Esophagus squamous epithelium (tissue), 5 donors: ENCODE measurements at regions not wholly inside any gene's neighbourhood (a gene's known extent, or its start where the extent isn't known, plus 50 kb on each side); places are given as distances from the start of the nearest gene placed in this dataset.

ENCODE experiments used
- DNase-seq: peaks from one replicate; lab custom pipeline; 2025; lab: John Stamatoyannopoulos, UW
- H3K27ac ChIP-seq, 4 donors: fragments of 200-600 bp; sonication (generic); one replicate each; pipeline ENCODE4 v1.5.1; 2016 to 2019; ENCODE audit warnings: mild to moderate bottlenecking in 1 of 4
- H3K27me3 ChIP-seq, 4 donors: fragments of 200-600 bp; sonication (generic); 1 replicate in 3 of 4; 2 replicates in 1 of 4; pipeline versions ENCODE4 v1.5.1 to v1.6.0; 2017 to 2021; ENCODE audit warnings: antibody characterized with exemption in 1 of 4
- H3K36me3 ChIP-seq, 3 donors: fragments of 200-600 bp; sonication (generic); one replicate each; pipeline ENCODE4 v1.5.1; 2016 to 2019
- H3K4me1 ChIP-seq, 3 donors: fragments of 200-600 bp; sonication (generic); one replicate each; pipeline ENCODE4 v1.5.1; 2017 to 2019
- H3K4me3 ChIP-seq, 4 donors: fragments of 200-600 bp; sonication (generic); 1 replicate in 3 of 4; 2 replicates in 1 of 4; pipeline ENCODE4 v1.5.1; 2016 to 2019; ENCODE audit warnings: mild to moderate bottlenecking in 2 of 4, moderate library complexity in 1 of 4
- H3K9me3 ChIP-seq, 3 donors: fragments of 200-600 bp; sonication (generic); one replicate each; pipeline ENCODE4 v1.5.1; 2016 to 2019
- POLR2A ChIP-seq, 4 donors: fragments of 450-650 bp; IDR thresholded peaks; one replicate each; pipeline ENCODE4 v1.6.1; 2017; ENCODE audit warnings: antibody characterized with exemption in 4 of 4, mild to moderate bottlenecking in 4 of 4, moderate library complexity in 3 of 4
- WGBS, 2 donors: methylation state at CpG; one replicate each; pipeline ENCODE4 v1.1.5; 2018; 5-methylcytosine and 5-hydroxymethylcytosine counted together
- intact Hi-C: fragments of 100-400 bp; cut with DNase I; formaldehyde crosslinking; loops from one replicate; pipeline ENCODE4 v1.15.0; 2022
- TF ChIP-seq, protein P1 (sequence below), 6 experiments: fragments of 450-650 bp in 4 of 6; fragments of 200-600 bp in 2 of 6; sonication (generic) in 2 of 6; IDR thresholded peaks; one replicate each; pipeline ENCODE4 v1.5.1; 2016 to 2019; ENCODE audit warnings: antibody characterized with exemption in 6 of 6, mild to moderate bottlenecking in 4 of 6, moderate library complexity in 4 of 6
- donor health status: DM: yes; HTN: yes; CAD: no.

DNA sequence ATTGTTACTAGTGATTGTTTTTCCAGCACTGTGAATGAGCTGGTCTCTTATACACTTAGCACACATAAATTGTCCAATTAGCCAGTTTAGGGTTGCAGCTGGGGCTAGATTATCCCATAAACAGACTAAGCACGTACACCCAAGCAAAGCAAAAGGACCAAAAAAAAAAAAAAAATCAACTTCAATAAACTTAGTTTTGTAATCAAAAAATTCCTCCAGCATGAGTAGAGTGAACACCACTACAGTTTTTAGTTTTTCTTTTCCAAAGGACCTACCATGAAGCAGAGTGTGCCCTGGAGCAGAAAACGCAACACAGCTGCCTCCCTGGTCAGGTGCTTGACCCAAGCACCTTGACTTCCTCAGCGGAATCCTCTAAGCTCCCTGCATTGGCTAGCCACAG lies 249.4 kb upstream of the SLC14A2 start:
- no peaks in the 10 kb centered on the region for H3K4me1 ChIP-seq
- TF ChIP-seq, protein P1, sequence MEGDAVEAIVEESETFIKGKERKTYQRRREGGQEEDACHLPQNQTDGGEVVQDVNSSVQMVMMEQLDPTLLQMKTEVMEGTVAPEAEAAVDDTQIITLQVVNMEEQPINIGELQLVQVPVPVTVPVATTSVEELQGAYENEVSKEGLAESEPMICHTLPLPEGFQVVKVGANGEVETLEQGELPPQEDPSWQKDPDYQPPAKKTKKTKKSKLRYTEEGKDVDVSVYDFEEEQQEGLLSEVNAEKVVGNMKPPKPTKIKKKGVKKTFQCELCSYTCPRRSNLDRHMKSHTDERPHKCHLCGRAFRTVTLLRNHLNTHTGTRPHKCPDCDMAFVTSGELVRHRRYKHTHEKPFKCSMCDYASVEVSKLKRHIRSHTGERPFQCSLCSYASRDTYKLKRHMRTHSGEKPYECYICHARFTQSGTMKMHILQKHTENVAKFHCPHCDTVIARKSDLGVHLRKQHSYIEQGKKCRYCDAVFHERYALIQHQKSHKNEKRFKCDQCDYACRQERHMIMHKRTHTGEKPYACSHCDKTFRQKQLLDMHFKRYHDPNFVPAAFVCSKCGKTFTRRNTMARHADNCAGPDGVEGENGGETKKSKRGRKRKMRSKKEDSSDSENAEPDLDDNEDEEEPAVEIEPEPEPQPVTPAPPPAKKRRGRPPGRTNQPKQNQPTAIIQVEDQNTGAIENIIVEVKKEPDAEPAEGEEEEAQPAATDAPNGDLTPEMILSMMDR (IDR thresholded peaks at IDR 0.05), result no peak
- TF ChIP-seq POLR2A (IDR thresholded peaks at IDR 0.05), result no peak
- H3K9me3 ChIP-seq, result no peaks in the 10 kb centered on the region
- no peak overlapping the region for H3K27ac ChIP-seq
- WGBS, 2 donors, result 74 to 80% methylated on average over 3 of the region's 3 CpGs
- intact Hi-C loops, result no loop called here
- DNase-seq, result no peak
- H3K4me3 ChIP-seq, result no peak overlapping the region
- no peaks in the 10 kb centered on the region for H3K36me3 ChIP-seq
- H3K27me3 ChIP-seq, result peaks cover 0 to 3% (median 0%) of the 10 kb centered on the region in 4 donors

DNA sequence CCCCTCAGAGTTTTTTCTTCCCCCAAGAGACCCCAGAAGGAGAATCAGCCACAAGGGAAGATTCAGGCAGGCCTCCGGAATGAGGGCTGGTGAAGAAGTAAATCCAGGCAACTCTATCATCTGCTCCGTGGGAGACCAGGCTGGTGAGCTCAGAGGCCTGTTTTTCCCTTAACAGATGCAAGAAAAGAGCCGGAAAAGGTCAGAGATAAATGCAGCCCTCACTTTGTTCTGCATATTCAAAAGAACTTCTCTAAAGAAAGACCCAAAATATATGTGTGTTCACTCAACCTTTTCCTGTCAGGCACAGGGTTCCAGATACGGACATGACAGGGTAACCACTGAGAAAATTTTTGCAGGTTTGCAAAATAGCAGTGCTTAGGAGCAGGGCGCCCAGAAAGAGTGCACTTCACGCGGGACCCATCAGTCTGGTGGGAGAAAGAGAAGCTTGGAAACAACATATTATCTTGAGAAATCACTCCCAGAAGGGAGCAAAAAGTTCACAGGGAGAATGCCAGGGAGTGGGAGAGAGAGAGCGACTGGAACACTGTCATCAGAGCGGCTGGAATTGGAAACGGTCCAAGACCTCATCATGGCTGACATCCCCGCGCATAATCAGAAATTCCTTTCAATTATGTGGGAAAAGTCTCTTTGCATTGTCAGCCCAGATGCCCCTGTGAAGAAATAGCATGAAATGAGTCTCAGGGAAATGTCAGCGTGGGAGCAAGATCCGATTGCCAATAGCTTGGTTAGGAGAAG lies 244.8 kb upstream of the SLC14A2 start:
- no peaks in the 10 kb centered on the region for H3K36me3 ChIP-seq
- H3K4me3 ChIP-seq, result no peak overlapping the region
- no peaks in the 10 kb centered on the region for H3K9me3 ChIP-seq
- intact Hi-C loops, result no loop called here
- peak overlapping the region in 2 of 4 donors; percentile 31 to 39 for H3K27ac ChIP-seq
- no peak for DNase-seq
- 68 to 74% methylated on average over 14 of the region's 14 CpGs for WGBS, 2 donors
- H3K4me1 ChIP-seq, result peaks cover 0 to 13% (median 0%) of the 10 kb centered on the region in 3 donors
- TF ChIP-seq POLR2A (IDR thresholded peaks at IDR 0.05), result no peak
- TF ChIP-seq, protein P1 (IDR thresholded peaks at IDR 0.05), result no peak
- H3K27me3 ChIP-seq, result no peaks in the 10 kb centered on the region

DNA sequence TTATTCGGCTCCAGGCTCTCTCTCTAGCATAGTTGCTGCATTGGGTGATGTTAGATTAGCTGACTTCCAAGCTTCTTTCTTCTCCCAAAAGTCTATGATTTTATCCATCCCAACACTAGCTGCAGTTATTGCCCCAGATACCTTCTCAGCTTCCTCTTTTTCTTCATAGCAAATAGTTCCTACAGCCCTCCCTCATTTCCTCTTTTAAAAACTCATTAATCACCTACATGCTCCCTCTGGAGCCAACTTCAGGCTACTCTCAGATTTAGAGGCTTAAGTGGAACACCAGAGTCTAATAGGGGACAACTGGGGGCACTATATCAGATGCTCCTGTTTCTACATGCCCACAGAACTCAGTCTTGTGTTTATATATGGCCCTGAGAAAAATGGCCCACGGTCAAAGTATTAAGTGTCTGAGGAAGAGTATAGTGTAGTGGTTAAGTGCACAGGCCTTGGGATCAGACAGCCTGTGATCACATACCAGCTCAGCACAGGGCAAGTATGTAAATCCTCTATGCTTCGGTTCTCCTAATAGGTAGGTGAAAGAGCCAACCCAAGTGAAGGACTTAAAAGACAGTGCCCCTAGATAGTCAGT lies 241.9 kb upstream of the SLC14A2 start:
- 51 to 60% methylated on average over 3 of the region's 3 CpGs for WGBS, 2 donors
- Histone ChIP-seq H3K4me1 (peaks cover 0 to 14% (median 0%) of the 10 kb centered on the region in 3 donors), H3K4me3 (no peak overlapping the region), H3K27me3 (no peaks in the 10 kb centered on the region), H3K27ac (no peak overlapping the region), H3K36me3 (no peaks in the 10 kb centered on the region), H3K9me3 (no peaks in the 10 kb centered on the region)
- TF ChIP-seq, protein P1 (IDR thresholded peaks at IDR 0.05), result no peak
- no peak for TF ChIP-seq POLR2A (IDR thresholded peaks at IDR 0.05)
- DNase-seq, result no peak
- intact Hi-C loops, result no loop called here

DNA sequence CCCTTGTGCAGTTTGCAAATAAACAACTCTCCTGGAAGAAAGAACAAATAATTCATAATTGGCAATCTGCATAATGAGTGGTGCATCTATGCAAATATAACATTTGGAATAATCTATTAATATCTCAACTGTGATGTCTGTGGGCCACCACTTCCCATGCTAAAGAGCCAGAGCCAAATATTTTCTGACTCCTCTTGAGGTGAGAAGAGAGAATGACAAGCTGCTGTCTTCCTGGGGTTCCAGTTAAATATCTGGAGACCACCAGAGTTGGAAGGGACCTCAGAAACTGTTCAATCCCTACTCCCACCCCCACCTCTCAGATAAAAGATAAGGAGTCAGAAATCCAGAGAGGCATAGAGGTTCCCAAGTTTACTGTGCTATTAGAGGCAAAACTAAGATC lies 241.0 kb upstream of the SLC14A2 start:
- Histone ChIP-seq H3K27ac (no peak overlapping the region), H3K36me3 (no peaks in the 10 kb centered on the region), H3K9me3 (no peaks in the 10 kb centered on the region), H3K27me3 (no peaks in the 10 kb centered on the region), H3K4me1 (peaks cover 0 to 14% (median 0%) of the 10 kb centered on the region in 3 donors), H3K4me3 (no peak overlapping the region)
- no peak for DNase-seq
- intact Hi-C loops, result no loop called here
- no peak for TF ChIP-seq POLR2A (IDR thresholded peaks at IDR 0.05)
- TF ChIP-seq, protein P1 (IDR thresholded peaks at IDR 0.05), result no peak

DNA sequence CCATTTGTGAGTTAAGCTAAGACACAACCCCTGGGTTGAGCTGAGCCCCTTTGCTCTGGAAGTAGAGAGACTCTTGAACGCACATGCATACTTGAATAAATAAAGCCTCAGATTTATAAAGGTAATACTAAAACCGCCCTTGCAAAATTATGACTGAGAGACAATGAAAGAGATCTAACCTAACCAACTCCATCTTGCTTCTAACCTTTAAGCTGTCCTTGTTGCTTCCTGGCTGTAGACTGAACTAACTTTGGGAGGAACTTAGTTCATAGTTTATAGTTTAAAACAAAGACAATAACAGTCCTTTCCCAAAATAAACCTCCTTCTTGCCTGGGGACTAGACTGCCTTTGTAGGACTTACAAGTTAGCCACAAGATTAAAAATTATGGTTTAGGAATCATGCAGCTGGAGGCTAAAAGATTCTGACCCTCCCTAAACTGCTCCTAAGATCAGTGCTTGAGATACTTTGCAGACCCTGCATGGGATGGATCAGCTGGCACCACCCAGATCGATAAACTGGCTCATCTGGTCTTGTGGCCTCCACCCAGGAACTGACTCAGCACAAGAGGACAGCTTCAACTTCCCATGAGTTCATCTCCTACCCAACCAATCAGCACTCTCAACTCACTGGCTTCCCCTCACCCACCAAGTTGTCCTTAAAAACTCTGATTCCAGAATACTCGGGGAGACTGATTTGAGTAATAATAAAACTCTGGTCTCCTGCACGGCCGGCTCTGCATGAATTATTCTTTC lies 240.2 kb upstream of the SLC14A2 start:
- no peak for DNase-seq

More for the DNA sequence above, 240.2 kb upstream of the SLC14A2 start:
- Histone ChIP-seq H3K27me3 (no peaks in the 10 kb centered on the region), H3K4me1 (peaks cover 0 to 14% (median 0%) of the 10 kb centered on the region in 3 donors), H3K9me3 (no peaks in the 10 kb centered on the region), H3K4me3 (no peak overlapping the region), H3K27ac (no peak overlapping the region), H3K36me3 (no peaks in the 10 kb centered on the region)
- TF ChIP-seq, protein P1 (IDR thresholded peaks at IDR 0.05), result no peak
- TF ChIP-seq POLR2A (IDR thresholded peaks at IDR 0.05), result no peak
- WGBS, 2 donors, result 70 to 79% methylated on average over 6 of the region's 6 CpGs
- intact Hi-C loops, result no loop called here
